ENCODE measurements at regions not wholly inside any gene's neighbourhood (a gene's known extent, or its start where the extent isn't known, plus 50 kb on each side); places are given as distances from the start of the nearest gene placed in this dataset.

- ChIA-PET POLR2A (no interaction called here), CTCF (no interaction called here)
- H3K27ac Mint-ChIP-seq = no peak overlapping the region
- DNase-seq = no peak
- H3K9me3 Mint-ChIP-seq = no peaks in the 10 kb centered on the region
- no peaks in the 10 kb centered on the region for H3K4me1 Mint-ChIP-seq
- H3K4me3 Mint-ChIP-seq = no peak overlapping the region
- H3K27me3 Mint-ChIP-seq = peaks cover 16% of the 10 kb centered on the region
- H3K36me3 Mint-ChIP-seq (ENCODE audit: low read depth) = no peaks in the 10 kb centered on the region
These were observed 118.4 kb downstream of the RHOU start for GRCh38 chr1:228853637-228854036.

GRCh38 chr1:228854907-228855306 is 119.6 kb downstream of the RHOU start:
- no peak for DNase-seq
- Mint-ChIP-seq H3K9me3 (no peaks in the 10 kb centered on the region), H3K4me3 (no peak overlapping the region), H3K27ac (no peak overlapping the region), H3K36me3 (ENCODE audit: low read depth) (no peaks in the 10 kb centered on the region), H3K27me3 (peaks cover 15% of the 10 kb centered on the region), H3K4me1 (peaks cover 5% of the 10 kb centered on the region)
- POLR2A ChIA-PET = no interaction called here
- CTCF ChIA-PET = no interaction called here

- CTCF ChIA-PET = no interaction called here
- Mint-ChIP-seq H3K27me3 (peaks cover 13% of the 10 kb centered on the region), H3K9me3 (no peaks in the 10 kb centered on the region), H3K27ac (no peak overlapping the region), H3K4me3 (no peak overlapping the region), H3K36me3 (ENCODE audit: low read depth) (no peaks in the 10 kb centered on the region), H3K4me1 (peaks cover 23% of the 10 kb centered on the region)
- no peak for DNase-seq
- POLR2A ChIA-PET = interaction anchor here (1.2 kb wide), 1 partner anchor 25 kb away, joined by 3 read pairs; no protein-coding TSS in a partner anchor
These were observed 122.3 kb downstream of the RHOU start for GRCh38 chr1:228857611-228858010.

GRCh38 chr1:228860911-228861831 is 125.9 kb downstream of the RHOU start:
- Mint-ChIP-seq H3K4me1 (peaks cover 36% of the 10 kb centered on the region), H3K4me3 (peak overlapping the region; percentile 25), H3K27ac (no peak overlapping the region), H3K9me3 (no peaks in the 10 kb centered on the region), H3K36me3 (ENCODE audit: low read depth) (no peaks in the 10 kb centered on the region), H3K27me3 (peaks cover 6% of the 10 kb centered on the region)
- DNase-seq = peak; percentile 42
- POLR2A ChIA-PET = interaction anchor here (1.1 to 1.5 kb wide), 2 partner anchors 57 to 66 kb away, joined by 5 to 7 read pairs; no protein-coding TSS in a partner anchor
- CTCF ChIA-PET = interaction anchor here (0.6 to 1.5 kb wide), 7 partner anchors 20 to 394 kb away, joined by 3 to 7 read pairs (median 3); no protein-coding TSS in a partner anchor

- no peak overlapping the region for H3K4me3 Mint-ChIP-seq
- H3K27ac Mint-ChIP-seq = no peak overlapping the region
- peaks cover 3% of the 10 kb centered on the region for H3K27me3 Mint-ChIP-seq
- POLR2A ChIA-PET = interaction anchor here (1.1 to 1.5 kb wide), 2 partner anchors 58 to 67 kb away, joined by 5 to 7 read pairs; no protein-coding TSS in a partner anchor
- CTCF ChIA-PET = interaction anchor here (0.6 to 1.4 kb wide), 4 partner anchors 63 to 393 kb away, joined by 3 to 5 read pairs (median 3); no protein-coding TSS in a partner anchor
- no peak for DNase-seq
- H3K9me3 Mint-ChIP-seq = no peaks in the 10 kb centered on the region
- H3K36me3 Mint-ChIP-seq (ENCODE audit: low read depth) = no peaks in the 10 kb centered on the region
- H3K4me1 Mint-ChIP-seq = peaks cover 36% of the 10 kb centered on the region
These were observed 126.5 kb downstream of the RHOU start for GRCh38 chr1:228861832-228862180.

- H3K9me3 Mint-ChIP-seq = no peaks in the 10 kb centered on the region
- POLR2A ChIA-PET = interaction anchor here (1.5 to 1.6 kb wide), 2 partner anchors 12 to 68 kb away, joined by 4 to 5 read pairs; no protein-coding TSS in a partner anchor
- H3K27ac Mint-ChIP-seq = no peak overlapping the region
These were observed 127.5 kb downstream of the RHOU start for GRCh38 chr1:228862542-228863505.

GRCh38 chr1:228863776-228864175 is 128.5 kb downstream of the RHOU start:
- POLR2A ChIA-PET = interaction anchor here (0.9 to 1.6 kb wide), 2 partner anchors 13 to 126 kb away, joined by 3 to 4 read pairs; no protein-coding TSS in a partner anchor
- CTCF ChIA-PET = interaction anchor here (1.7 kb wide), 1 partner anchor 128 kb away, joined by 4 read pairs; no protein-coding TSS in a partner anchor
- no peak for DNase-seq
- no peaks in the 10 kb centered on the region for H3K9me3 Mint-ChIP-seq
- no peak overlapping the region for H3K4me3 Mint-ChIP-seq
- H3K27me3 Mint-ChIP-seq = no peaks in the 10 kb centered on the region
- no peaks in the 10 kb centered on the region for H3K36me3 Mint-ChIP-seq (ENCODE audit: low read depth)
- no peak overlapping the region for H3K27ac Mint-ChIP-seq
- peaks cover 36% of the 10 kb centered on the region for H3K4me1 Mint-ChIP-seq

More at GRCh38 chr1:228862542-228863505, 127.5 kb downstream of the RHOU start:
- Mint-ChIP-seq H3K27me3 (no peaks in the 10 kb centered on the region), H3K36me3 (ENCODE audit: low read depth) (no peaks in the 10 kb centered on the region), H3K4me1 (peaks cover 36% of the 10 kb centered on the region), H3K4me3 (no peak overlapping the region)
- DNase-seq = no peak
- CTCF ChIA-PET = interaction anchor here (1.7 kb wide), 1 partner anchor 127 kb away, joined by 4 read pairs; no protein-coding TSS in a partner anchor

GRCh38 chr1:228865627-228866330 is 130.5 kb downstream of the RHOU start:
- H3K27me3 Mint-ChIP-seq = no peaks in the 10 kb centered on the region
- CTCF ChIA-PET = no interaction called here
- POLR2A ChIA-PET = no interaction called here
- H3K4me3 Mint-ChIP-seq = no peak overlapping the region
- H3K4me1 Mint-ChIP-seq = peaks cover 27% of the 10 kb centered on the region
- no peak overlapping the region for H3K27ac Mint-ChIP-seq
- H3K9me3 Mint-ChIP-seq = no peaks in the 10 kb centered on the region
- no peaks in the 10 kb centered on the region for H3K36me3 Mint-ChIP-seq (ENCODE audit: low read depth)
- DNase-seq = no peak

- CTCF ChIA-PET = no interaction called here
- no peak for DNase-seq
- Mint-ChIP-seq H3K4me3 (no peak overlapping the region), H3K36me3 (ENCODE audit: low read depth) (no peaks in the 10 kb centered on the region), H3K27ac (no peak overlapping the region), H3K27me3 (no peaks in the 10 kb centered on the region), H3K9me3 (no peaks in the 10 kb centered on the region), H3K4me1 (peaks cover 21% of the 10 kb centered on the region)
- POLR2A ChIA-PET = no interaction called here
These were observed 131.2 kb downstream of the RHOU start for GRCh38 chr1:228866468-228866867.

GRCh38 chr1:228867108-228867950 is 132.1 kb downstream of the RHOU start:
- no peak overlapping the region for H3K27ac Mint-ChIP-seq
- H3K9me3 Mint-ChIP-seq = no peaks in the 10 kb centered on the region
- ChIA-PET POLR2A (no interaction called here), CTCF (no interaction called here)
- no peak for DNase-seq
- no peak overlapping the region for H3K4me3 Mint-ChIP-seq
- no peaks in the 10 kb centered on the region for H3K27me3 Mint-ChIP-seq
- peaks cover 13% of the 10 kb centered on the region for H3K4me1 Mint-ChIP-seq
- no peaks in the 10 kb centered on the region for H3K36me3 Mint-ChIP-seq (ENCODE audit: low read depth)

- no peak overlapping the region for H3K4me3 Mint-ChIP-seq
These were observed 132.9 kb downstream of the RHOU start for GRCh38 chr1:228867951-228868730.

More at GRCh38 chr1:228867951-228868730, 132.9 kb downstream of the RHOU start:
- Mint-ChIP-seq H3K27me3 (no peaks in the 10 kb centered on the region), H3K4me1 (peaks cover 13% of the 10 kb centered on the region), H3K9me3 (no peaks in the 10 kb centered on the region), H3K27ac (no peak overlapping the region), H3K36me3 (ENCODE audit: low read depth) (no peaks in the 10 kb centered on the region)
- DNase-seq = no peak
- CTCF ChIA-PET = no interaction called here
- POLR2A ChIA-PET = no interaction called here

Data from activated CD4-positive, alpha-beta memory T cell treated with anti-CD3 and anti-CD28 coated beads, Interleukin-2, amount 10 ng/mL, durations not matched to agents 7 days and 5 days (primary cell).